Vagina (tissue), 2 donors: ENCODE measurements at regions not wholly inside any gene's neighbourhood (a gene's known extent, or its start where the extent isn't known, plus 50 kb on each side); places are given as distances from the start of the nearest gene placed in this dataset.

Experiments
- CTCF ChIP-seq, 3 experiments: fragments of 450-650 bp in 2 of 3; fragments of 200-600 bp in 1 of 3; sonication (generic) in 1 of 3; IDR thresholded peaks; one replicate each; pipeline ENCODE4 v1.5.1; 2017 to 2019; ENCODE audit warnings: antibody characterized with exemption in 3 of 3, mild to moderate bottlenecking in 2 of 3, moderate library complexity in 2 of 3
- POLR2A ChIP-seq, 2 donors: fragments of 450-650 bp; IDR thresholded peaks; one replicate each; pipeline ENCODE4 v1.6.1; 2017; ENCODE audit warnings: antibody characterized with exemption in 2 of 2, mild to moderate bottlenecking in 2 of 2, moderate library complexity in 2 of 2
- POLR2AphosphoS5 ChIP-seq, 2 donors: sonication (generic); formaldehyde crosslinking; IDR thresholded peaks; one replicate each; pipeline ENCODE4 v1.9.0; 2017; ENCODE audit warnings: antibody characterized with exemption in 2 of 2, mild to moderate bottlenecking in 2 of 2, low read depth in 1 of 2; ENCODE audit not compliant: insufficient read depth in 1 of 2

GRCh38 chr6:153207006-153207405 lies 75.9 kb upstream of the RGS17 start:
- TF ChIP-seq CTCF (IDR thresholded peaks at IDR 0.05) (no peak), POLR2A (IDR thresholded peaks at IDR 0.05) (no peak), POLR2AphosphoS5 (IDR thresholded peaks at IDR 0.05; ENCODE audit: insufficient read depth in 1 of 2, low read depth in 1 of 2) (no peak)
